Mammary epithelial cell (primary cell): ENCODE measurements at regions not wholly inside any gene's neighbourhood (a gene's known extent, or its start where the extent isn't known, plus 50 kb on each side); places are given as distances from the start of the nearest gene placed in this dataset.

ENCODE experiments used
- CTCF ChIP-seq, 2 donors: IDR thresholded peaks in 1 of 2; conservative IDR thresholded peaks in 1 of 2; 2 replicates each; pipeline ENCODE4 v1.5.1; 2011 to 2012; ENCODE audit warnings: inconsistent platforms in 2 of 2, low read length in 2 of 2, mild to moderate bottlenecking in 2 of 2, control low read depth in 1 of 2, low read depth in 1 of 2; ENCODE audit not compliant: insufficient read depth in 1 of 2; ENCODE audit errors: extremely low read depth in 1 of 2
- EZH2 ChIP-seq: IDR thresholded peaks from 2 replicates; pipeline ENCODE4 v1.6.1; 2012; ENCODE audit warnings: low read length, inconsistent platforms, borderline replicate concordance

GRCh38 chr2:15868704-15869103, 71.6 kb upstream of the MYCN start:
- no peak for TF ChIP-seq CTCF (conservative IDR thresholded peaks at IDR 0.05 in 1 of 2, IDR thresholded peaks at IDR 0.05 in 1 of 2; ENCODE audit: extremely low read depth in 1 of 2, insufficient read depth in 1 of 2, low read depth in 1 of 2, low read length in 2 of 2)
- no peak for TF ChIP-seq EZH2
